ENCODE measurements at regions not wholly inside any gene's neighbourhood (a gene's known extent, or its start where the extent isn't known, plus 50 kb on each side); places are given as distances from the start of the nearest gene placed in this dataset.

DNA sequence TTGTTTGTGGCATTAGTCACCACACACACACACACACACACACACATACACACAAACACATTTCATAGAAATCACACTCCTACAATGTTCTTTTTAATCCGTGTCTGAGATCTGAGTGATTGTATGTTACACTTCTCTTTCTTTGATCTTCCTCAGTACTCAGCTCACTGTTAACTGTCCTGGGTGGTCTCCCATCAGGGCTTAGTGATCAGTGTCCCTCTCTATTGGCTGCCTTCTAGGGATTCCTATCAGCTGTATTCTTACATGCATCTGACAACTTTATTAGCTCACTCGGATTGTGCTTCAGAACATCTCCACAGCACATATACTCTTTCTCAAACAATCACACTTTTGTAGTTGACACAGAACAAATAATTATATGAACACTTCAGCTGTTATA lies 170.2 kb upstream of the POU5F2 start:
- TF ChIP-seq, protein P1, sequence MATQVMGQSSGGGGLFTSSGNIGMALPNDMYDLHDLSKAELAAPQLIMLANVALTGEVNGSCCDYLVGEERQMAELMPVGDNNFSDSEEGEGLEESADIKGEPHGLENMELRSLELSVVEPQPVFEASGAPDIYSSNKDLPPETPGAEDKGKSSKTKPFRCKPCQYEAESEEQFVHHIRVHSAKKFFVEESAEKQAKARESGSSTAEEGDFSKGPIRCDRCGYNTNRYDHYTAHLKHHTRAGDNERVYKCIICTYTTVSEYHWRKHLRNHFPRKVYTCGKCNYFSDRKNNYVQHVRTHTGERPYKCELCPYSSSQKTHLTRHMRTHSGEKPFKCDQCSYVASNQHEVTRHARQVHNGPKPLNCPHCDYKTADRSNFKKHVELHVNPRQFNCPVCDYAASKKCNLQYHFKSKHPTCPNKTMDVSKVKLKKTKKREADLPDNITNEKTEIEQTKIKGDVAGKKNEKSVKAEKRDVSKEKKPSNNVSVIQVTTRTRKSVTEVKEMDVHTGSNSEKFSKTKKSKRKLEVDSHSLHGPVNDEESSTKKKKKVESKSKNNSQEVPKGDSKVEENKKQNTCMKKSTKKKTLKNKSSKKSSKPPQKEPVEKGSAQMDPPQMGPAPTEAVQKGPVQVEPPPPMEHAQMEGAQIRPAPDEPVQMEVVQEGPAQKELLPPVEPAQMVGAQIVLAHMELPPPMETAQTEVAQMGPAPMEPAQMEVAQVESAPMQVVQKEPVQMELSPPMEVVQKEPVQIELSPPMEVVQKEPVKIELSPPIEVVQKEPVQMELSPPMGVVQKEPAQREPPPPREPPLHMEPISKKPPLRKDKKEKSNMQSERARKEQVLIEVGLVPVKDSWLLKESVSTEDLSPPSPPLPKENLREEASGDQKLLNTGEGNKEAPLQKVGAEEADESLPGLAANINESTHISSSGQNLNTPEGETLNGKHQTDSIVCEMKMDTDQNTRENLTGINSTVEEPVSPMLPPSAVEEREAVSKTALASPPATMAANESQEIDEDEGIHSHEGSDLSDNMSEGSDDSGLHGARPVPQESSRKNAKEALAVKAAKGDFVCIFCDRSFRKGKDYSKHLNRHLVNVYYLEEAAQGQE (IDR thresholded peaks at IDR 0.05; ENCODE audit: low read depth), result no peak
- no peak for TF ChIP-seq EP300 (IDR thresholded peaks at IDR 0.05; ENCODE audit: borderline replicate concordance)

DNA sequence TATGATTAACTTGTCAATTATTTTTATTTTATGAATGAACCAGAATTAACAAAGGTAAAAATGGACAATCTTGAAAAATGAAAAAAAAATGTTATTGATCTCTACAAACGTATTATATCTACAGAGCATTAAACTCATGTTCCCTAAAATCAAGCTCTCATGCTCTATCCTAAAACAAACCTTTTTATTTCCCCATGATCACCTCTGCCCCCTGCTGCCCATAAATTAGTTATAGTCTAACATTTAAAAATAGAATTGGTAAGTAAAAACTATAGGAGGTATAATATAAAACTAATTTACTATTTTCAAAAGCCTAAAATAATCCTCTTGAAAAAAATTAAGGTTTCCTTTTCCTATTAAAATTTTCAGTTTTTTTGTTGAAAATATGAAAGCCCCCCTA lies 168.0 kb upstream of the POU5F2 start:
- TF ChIP-seq NFIC (IDR thresholded peaks at IDR 0.05) (no peak), FOXM1 (IDR thresholded peaks at IDR 0.05; ENCODE audit: borderline replicate concordance, low read depth) (no peak), TCF12 (IDR thresholded peaks at IDR 0.05; ENCODE audit: low read depth) (no peak), CEBPB (IDR thresholded peaks at IDR 0.05) (no peak), CREB1 (IDR thresholded peaks at IDR 0.05; ENCODE audit: low read depth) (no peak), RAD21 (IDR thresholded peaks at IDR 0.05; ENCODE audit: low read depth) (no peak), TEAD4 (IDR thresholded peaks at IDR 0.05) (no peak), ZBTB7A (IDR thresholded peaks at IDR 0.05; ENCODE audit: low read depth) (no peak), TAF1 (IDR thresholded peaks at IDR 0.05; ENCODE audit: low read depth) (no peak), EP300 (IDR thresholded peaks at IDR 0.05; ENCODE audit: borderline replicate concordance) (no peak), YY1 (IDR thresholded peaks at IDR 0.05; ENCODE audit: low read depth) (no peak), EGR1 (IDR thresholded peaks at IDR 0.05) (no peak)
- TF ChIP-seq, protein P1 (IDR thresholded peaks at IDR 0.05; ENCODE audit: low read depth), result no peak
- TF ChIP-seq, protein P2, sequence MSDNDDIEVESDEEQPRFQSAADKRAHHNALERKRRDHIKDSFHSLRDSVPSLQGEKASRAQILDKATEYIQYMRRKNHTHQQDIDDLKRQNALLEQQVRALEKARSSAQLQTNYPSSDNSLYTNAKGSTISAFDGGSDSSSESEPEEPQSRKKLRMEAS (IDR thresholded peaks at IDR 0.05), result no peak
- TF ChIP-seq, protein P3, sequence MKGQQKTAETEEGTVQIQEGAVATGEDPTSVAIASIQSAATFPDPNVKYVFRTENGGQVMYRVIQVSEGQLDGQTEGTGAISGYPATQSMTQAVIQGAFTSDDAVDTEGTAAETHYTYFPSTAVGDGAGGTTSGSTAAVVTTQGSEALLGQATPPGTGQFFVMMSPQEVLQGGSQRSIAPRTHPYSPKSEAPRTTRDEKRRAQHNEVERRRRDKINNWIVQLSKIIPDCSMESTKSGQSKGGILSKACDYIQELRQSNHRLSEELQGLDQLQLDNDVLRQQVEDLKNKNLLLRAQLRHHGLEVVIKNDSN (IDR thresholded peaks at IDR 0.05), result no peak

DNA sequence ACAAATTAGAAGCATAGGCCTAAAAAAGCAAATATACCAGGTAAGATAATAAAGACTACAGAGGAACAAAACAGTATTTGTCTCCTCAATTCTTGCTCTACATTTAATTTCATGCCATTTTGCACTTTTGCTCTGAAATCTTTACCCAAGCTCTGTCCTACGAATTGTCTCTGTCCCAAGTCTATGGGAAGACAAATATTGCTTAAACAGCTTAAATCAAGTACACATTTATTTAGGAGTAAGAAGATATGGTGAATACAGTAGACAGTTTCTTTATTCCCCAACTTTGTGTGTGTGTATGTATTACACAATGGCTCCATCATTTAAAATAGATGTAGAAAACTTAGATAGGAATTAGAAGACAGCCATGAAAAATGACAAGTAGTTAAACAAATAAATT lies 163.5 kb upstream of the POU5F2 start:
- TF ChIP-seq, protein P3 (IDR thresholded peaks at IDR 0.05), result no peak

DNA sequence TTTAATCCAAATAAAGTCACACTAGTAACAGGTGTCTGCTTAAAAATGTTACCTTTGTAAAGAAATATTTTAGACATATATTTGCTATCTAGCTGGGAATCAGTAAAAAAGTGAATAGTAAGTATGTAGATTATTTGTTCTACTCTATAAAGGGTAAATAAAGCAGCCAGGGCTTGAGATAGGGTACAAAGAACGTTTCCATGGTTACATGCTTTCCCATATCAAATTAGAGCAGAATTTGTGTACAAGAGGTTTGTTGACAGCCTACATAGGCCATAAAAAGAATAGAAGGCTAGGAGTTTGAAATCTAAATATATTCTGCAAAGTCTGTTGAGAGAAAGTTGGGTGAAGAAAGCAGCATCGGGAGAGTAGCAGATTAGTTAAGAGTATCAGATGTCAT lies 160.9 kb upstream of the POU5F2 start:
- TF ChIP-seq FOXM1 (IDR thresholded peaks at IDR 0.05; ENCODE audit: borderline replicate concordance, low read depth), result no peak
- no peak for TF ChIP-seq EGR1 (IDR thresholded peaks at IDR 0.05)
- TF ChIP-seq, protein P3 (IDR thresholded peaks at IDR 0.05), result no peak
- no peak for TF ChIP-seq EP300 (IDR thresholded peaks at IDR 0.05; ENCODE audit: borderline replicate concordance)
- no peak for TF ChIP-seq CEBPB (IDR thresholded peaks at IDR 0.05)
- TF ChIP-seq TEAD4 (IDR thresholded peaks at IDR 0.05), result no peak
- no peak for TF ChIP-seq CREB1 (IDR thresholded peaks at IDR 0.05; ENCODE audit: low read depth)
- TF ChIP-seq ZBTB7A (IDR thresholded peaks at IDR 0.05; ENCODE audit: low read depth), result no peak
- TF ChIP-seq RAD21 (IDR thresholded peaks at IDR 0.05; ENCODE audit: low read depth), result no peak
- no peak for TF ChIP-seq YY1 (IDR thresholded peaks at IDR 0.05; ENCODE audit: low read depth)
- no peak for TF ChIP-seq TCF12 (IDR thresholded peaks at IDR 0.05; ENCODE audit: low read depth)
- TF ChIP-seq, protein P1 (IDR thresholded peaks at IDR 0.05; ENCODE audit: low read depth), result no peak
- TF ChIP-seq, protein P2 (IDR thresholded peaks at IDR 0.05), result no peak
- TF ChIP-seq NFIC (IDR thresholded peaks at IDR 0.05), result no peak
- no peak for TF ChIP-seq TAF1 (IDR thresholded peaks at IDR 0.05; ENCODE audit: low read depth)
